Stomach (tissue), 4 donors: ENCODE measurements at regions not wholly inside any gene's neighbourhood (a gene's known extent, or its start where the extent isn't known, plus 50 kb on each side); places are given as distances from the start of the nearest gene placed in this dataset.

Experiments
- EP300 ChIP-seq: sonication (generic); formaldehyde crosslinking; IDR thresholded peaks from one replicate; pipeline ENCODE4 v1.6.1; 2017; ENCODE audit warnings: antibody characterized with exemption
- POLR2A ChIP-seq, 4 donors: fragments of 450-650 bp; IDR thresholded peaks; one replicate each; pipeline ENCODE4 v1.6.1; 2016; ENCODE audit warnings: antibody characterized with exemption in 4 of 4, control low read depth in 2 of 4, mild to moderate bottlenecking in 1 of 4, moderate library complexity in 1 of 4
- POLR2AphosphoS5 ChIP-seq, 3 donors: sonication (generic); formaldehyde crosslinking; IDR thresholded peaks; one replicate each; pipeline ENCODE4 v1.6.1; 2016; ENCODE audit warnings: antibody characterized with exemption in 3 of 3
- TF ChIP-seq, protein P1 (sequence below), 7 experiments: fragments of 450-650 bp in 4 of 7; fragments of 200-600 bp in 3 of 7; sonication (generic) in 3 of 7; IDR thresholded peaks; one replicate each; pipeline ENCODE4 v1.5.1; 2016 to 2019; ENCODE audit warnings: antibody characterized with exemption in 7 of 7, control low read depth in 2 of 7, mild to moderate bottlenecking in 1 of 7

DNA sequence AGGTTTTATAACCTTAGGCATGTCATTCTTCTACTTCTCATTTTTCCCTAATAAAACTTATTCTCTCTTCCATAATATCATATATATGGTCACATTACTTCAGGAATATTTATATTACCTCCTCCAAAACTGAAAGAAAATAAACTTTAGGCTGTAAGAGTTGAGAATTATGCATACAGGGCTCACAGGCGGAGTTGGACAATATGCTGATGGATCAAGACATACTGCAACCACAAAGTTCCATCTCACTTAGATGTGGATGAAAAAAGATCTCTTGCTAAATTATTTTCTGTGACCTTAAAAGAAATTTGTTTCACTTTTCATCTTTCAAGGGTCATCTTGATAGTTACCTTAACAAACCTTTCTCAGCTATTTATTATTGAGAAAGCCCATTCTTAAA lies 152.6 kb upstream of the PDE4B start:
- TF ChIP-seq, protein P1, sequence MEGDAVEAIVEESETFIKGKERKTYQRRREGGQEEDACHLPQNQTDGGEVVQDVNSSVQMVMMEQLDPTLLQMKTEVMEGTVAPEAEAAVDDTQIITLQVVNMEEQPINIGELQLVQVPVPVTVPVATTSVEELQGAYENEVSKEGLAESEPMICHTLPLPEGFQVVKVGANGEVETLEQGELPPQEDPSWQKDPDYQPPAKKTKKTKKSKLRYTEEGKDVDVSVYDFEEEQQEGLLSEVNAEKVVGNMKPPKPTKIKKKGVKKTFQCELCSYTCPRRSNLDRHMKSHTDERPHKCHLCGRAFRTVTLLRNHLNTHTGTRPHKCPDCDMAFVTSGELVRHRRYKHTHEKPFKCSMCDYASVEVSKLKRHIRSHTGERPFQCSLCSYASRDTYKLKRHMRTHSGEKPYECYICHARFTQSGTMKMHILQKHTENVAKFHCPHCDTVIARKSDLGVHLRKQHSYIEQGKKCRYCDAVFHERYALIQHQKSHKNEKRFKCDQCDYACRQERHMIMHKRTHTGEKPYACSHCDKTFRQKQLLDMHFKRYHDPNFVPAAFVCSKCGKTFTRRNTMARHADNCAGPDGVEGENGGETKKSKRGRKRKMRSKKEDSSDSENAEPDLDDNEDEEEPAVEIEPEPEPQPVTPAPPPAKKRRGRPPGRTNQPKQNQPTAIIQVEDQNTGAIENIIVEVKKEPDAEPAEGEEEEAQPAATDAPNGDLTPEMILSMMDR (IDR thresholded peaks at IDR 0.05) = no peak
- TF ChIP-seq POLR2A (IDR thresholded peaks at IDR 0.05) = no peak
- TF ChIP-seq EP300 = no peak
- TF ChIP-seq POLR2AphosphoS5 (IDR thresholded peaks at IDR 0.05) = no peak
